K562 (cell line): ENCODE measurements at regions not wholly inside any gene's neighbourhood (a gene's known extent, or its start where the extent isn't known, plus 50 kb on each side); places are given as distances from the start of the nearest gene placed in this dataset.

Experiments used
- ATAC-seq: fragments of 200-7000 bp; cut with Tn5 transposase; 3 replicates; pipeline ENCODE4 v1.9.1; 2020; ENCODE audit warnings: moderate library complexity
- BruUV-seq: library from RNA; stranded (reverse); fragments of 400-500 nt; replicated peaks from 2 replicates; lab custom pipeline; 2021; lab: Mats Ljungman, UMichigan
- CTCF ChIA-PET: fragments of 300-600 bp; formaldehyde crosslinking; extraction: SDS; loops from one replicate; lab custom pipeline; 2021; ENCODE audit warnings: low intra/inter-chr PET ratio; lab: Yijun Ruan, JAX
- POLR2A ChIA-PET: fragments of 300-600, 350-650 bp; sonication (Branson Sonifier 250); formaldehyde crosslinking; extraction: SDS; loops from one replicate; lab custom pipeline; 2021; ENCODE audit warnings: antibody characterized with exemption, inconsistent platforms; lab: Yijun Ruan, JAX
- DNase-seq, 4 experiments: peaks; one replicate each; pipeline versions ENCODE4 v3.0.0 to v3.0.0-alpha.2; 2011 to 2018; ENCODE audit warnings: low spot score in 3 of 4, mixed read lengths in 3 of 4; ENCODE audit errors: extremely low read depth in 1 of 4
- FAIRE-seq: peaks from 2 replicates; lab custom pipeline; 2011; peaks lifted over from hg19 to GRCh38; lab: Jason Lieb, UNC
- H2AFZ ChIP-seq: 2 replicates; pipeline ENCODE4 v1.6.0; 2011; ENCODE audit warnings: low read depth, low read length, control low read depth, inconsistent platforms
- H3K27ac ChIP-seq: fragments of 200-600 bp; 3 replicates; pipeline ENCODE4 v1.8.0; 2011; ENCODE audit warnings: low read depth, mild to moderate bottlenecking, control low read depth, inconsistent platforms, low read length, moderate library complexity, mixed read lengths; ENCODE audit errors: extremely low read depth
- H3K27me3 ChIP-seq, 2 experiments: fragments of 300-600 bp in 1 of 2; 2 replicates in 1 of 2; 3 replicates in 1 of 2; pipeline versions ENCODE4 v1.6.0 to v1.8.0; 2011; ENCODE audit warnings: inconsistent platforms in 2 of 2, low read length in 2 of 2, mild to moderate bottlenecking in 1 of 2, mixed read lengths in 1 of 2, moderate library complexity in 1 of 2; ENCODE audit not compliant: control insufficient read depth in 2 of 2, insufficient read depth in 2 of 2
- H3K36me3 ChIP-seq: fragments of 300-600 bp; 3 replicates; pipeline ENCODE4 v1.8.0; 2011; ENCODE audit warnings: mild to moderate bottlenecking, low read length, inconsistent platforms; ENCODE audit not compliant: control insufficient read depth, insufficient read depth
- H3K4me1 ChIP-seq, 2 experiments: fragments of 200-600 bp in 1 of 2; replicated peaks in 1 of 2; 2 replicates in 1 of 2; 3 replicates in 1 of 2; pipeline versions ENCODE4 v1.5.1 to v1.8.0; 2011; ENCODE audit warnings: inconsistent platforms in 2 of 2, low read length in 2 of 2, mild to moderate bottlenecking in 1 of 2, mixed read lengths in 1 of 2, moderate library complexity in 1 of 2; ENCODE audit not compliant: control insufficient read depth in 2 of 2, insufficient read depth in 2 of 2
- H3K4me2 ChIP-seq: 2 replicates; pipeline ENCODE4 v1.6.1; 2011; ENCODE audit warnings: low read length, control low read depth, inconsistent platforms, mixed read lengths; ENCODE audit not compliant: insufficient read depth
- H3K4me3 ChIP-seq: fragments of 200-600 bp; sonication (generic), shearing (Covaris generic); 2 replicates; pipeline ENCODE4 v1.5.1; 2016; ENCODE audit warnings: control low read depth, inconsistent platforms
- H3K79me2 ChIP-seq: fragments of 200-600 bp; 3 replicates; pipeline ENCODE4 v1.8.0; 2011; ENCODE audit warnings: low read length, inconsistent platforms; ENCODE audit not compliant: control insufficient read depth, insufficient read depth
- H3K9ac ChIP-seq, 2 experiments: 2 replicates each; pipeline versions ENCODE4 v1.6.0 to v1.6.1; 2011; ENCODE audit warnings: low read depth in 2 of 2, low read length in 2 of 2, control low read depth in 1 of 2, inconsistent platforms in 1 of 2, mild to moderate bottlenecking in 1 of 2, mixed read lengths in 1 of 2; ENCODE audit not compliant: insufficient read depth in 1 of 2
- H3K9me1 ChIP-seq: one replicate; pipeline ENCODE4 v1.6.0; 2011; ENCODE audit warnings: inconsistent platforms, mild to moderate bottlenecking, low read length, moderate library complexity; ENCODE audit not compliant: control insufficient read depth, insufficient read depth
- H3K9me3 ChIP-seq: replicated peaks from 2 replicates; pipeline ENCODE4 v1.5.1; 2011; ENCODE audit warnings: low read depth, low read length, inconsistent platforms; ENCODE audit not compliant: control insufficient read depth, insufficient read depth
- H4K20me1 ChIP-seq: replicated peaks from 2 replicates; pipeline ENCODE4 v1.6.1; 2011; ENCODE audit warnings: low read length, inconsistent platforms, mixed read lengths; ENCODE audit not compliant: control insufficient read depth, insufficient read depth
- CBFA2T3 ChIP-seq: fragments of 450-650 bp; IDR thresholded peaks from 2 replicates; pipeline ENCODE4 v1.6.1; 2017
- KLF10 ChIP-seq: fragments of 250-450 bp; sonication (Bioruptor Pico); IDR thresholded peaks from 2 replicates; pipeline ENCODE4 v1.6.1; 2021; ENCODE audit warnings: matching md5 sums
- ZNF512 ChIP-seq: IDR thresholded peaks from 2 replicates; pipeline ENCODE4 v1.6.1; 2016; ENCODE audit warnings: missing genetic modification characterization, missing compliant biosample characterization
- ZSCAN32 ChIP-seq: fragments of 450-650 bp; formaldehyde crosslinking; IDR thresholded peaks from 2 replicates; pipeline ENCODE4 v1.4.0; 2020; ENCODE audit warnings: mild to moderate bottlenecking, moderate library complexity
- WGBS: fragments of 100-300 bp; shearing (Covaris generic); methylation state at CpG from one replicate; pipeline ENCODE4 v1.1.6; 2016; ENCODE audit warnings: low coverage, mixed read lengths; ENCODE audit not compliant: insufficient coverage; ENCODE audit errors: missing lambda C conversion rate; 5-methylcytosine and 5-hydroxymethylcytosine counted together
- in situ Hi-C: fragments of 300-500 bp; cut with MboI; formaldehyde crosslinking; loops from 4 replicates; pipeline ENCODE4 v1.15.0; 2018; ENCODE audit warnings: inconsistent platforms, mixed read lengths
- intact Hi-C: fragments of 100-400 bp; cut with micrococcal nuclease; formaldehyde crosslinking; loops from 2 replicates; pipeline ENCODE4 v1.14.2; 2022
- TF ChIP-seq, protein P1 (sequence below), 2 experiments: fragments of 450-650 bp in 1 of 2; sonication (generic) in 1 of 2; formaldehyde crosslinking in 1 of 2; IDR thresholded peaks; 2 replicates each; pipeline versions ENCODE4 v1.7.1 to v1.9.0; 2016 to 2022; ENCODE audit warnings: inconsistent platforms in 1 of 2, mild to moderate bottlenecking in 1 of 2, missing genetic modification reagents in 1 of 2

DNA sequence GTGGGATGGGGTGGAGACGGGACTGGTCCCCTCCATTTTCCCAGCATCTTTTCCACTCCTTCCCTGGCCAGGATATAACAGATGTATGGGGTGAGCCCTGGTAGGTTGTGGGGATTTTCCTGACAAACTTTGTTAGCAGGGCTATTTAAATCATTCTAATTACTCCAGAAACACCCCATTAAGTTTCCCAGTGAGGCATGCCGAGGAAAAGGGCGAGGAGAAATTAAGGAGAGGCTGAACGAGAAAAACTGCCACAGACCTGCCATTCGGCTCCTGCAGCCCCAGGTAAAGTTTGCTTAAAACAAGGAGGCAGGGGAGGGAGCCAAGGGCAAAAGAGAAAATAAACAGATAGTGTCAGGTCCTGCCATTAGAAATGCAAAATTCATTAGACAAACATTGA, 428.2 kb downstream of the BUD13 start:
- no peaks in the 10 kb centered on the region for H4K20me1 ChIP-seq
- H3K4me2 ChIP-seq, result no peak overlapping the region
- no peaks in the 10 kb centered on the region; a peak in 1 of 5 replicates for H3K4me1 ChIP-seq
- TF ChIP-seq ZSCAN32 (no peak), KLF10 (no peak), ZNF512 (no peak), CBFA2T3 (no peak)
- TF ChIP-seq, protein P1, sequence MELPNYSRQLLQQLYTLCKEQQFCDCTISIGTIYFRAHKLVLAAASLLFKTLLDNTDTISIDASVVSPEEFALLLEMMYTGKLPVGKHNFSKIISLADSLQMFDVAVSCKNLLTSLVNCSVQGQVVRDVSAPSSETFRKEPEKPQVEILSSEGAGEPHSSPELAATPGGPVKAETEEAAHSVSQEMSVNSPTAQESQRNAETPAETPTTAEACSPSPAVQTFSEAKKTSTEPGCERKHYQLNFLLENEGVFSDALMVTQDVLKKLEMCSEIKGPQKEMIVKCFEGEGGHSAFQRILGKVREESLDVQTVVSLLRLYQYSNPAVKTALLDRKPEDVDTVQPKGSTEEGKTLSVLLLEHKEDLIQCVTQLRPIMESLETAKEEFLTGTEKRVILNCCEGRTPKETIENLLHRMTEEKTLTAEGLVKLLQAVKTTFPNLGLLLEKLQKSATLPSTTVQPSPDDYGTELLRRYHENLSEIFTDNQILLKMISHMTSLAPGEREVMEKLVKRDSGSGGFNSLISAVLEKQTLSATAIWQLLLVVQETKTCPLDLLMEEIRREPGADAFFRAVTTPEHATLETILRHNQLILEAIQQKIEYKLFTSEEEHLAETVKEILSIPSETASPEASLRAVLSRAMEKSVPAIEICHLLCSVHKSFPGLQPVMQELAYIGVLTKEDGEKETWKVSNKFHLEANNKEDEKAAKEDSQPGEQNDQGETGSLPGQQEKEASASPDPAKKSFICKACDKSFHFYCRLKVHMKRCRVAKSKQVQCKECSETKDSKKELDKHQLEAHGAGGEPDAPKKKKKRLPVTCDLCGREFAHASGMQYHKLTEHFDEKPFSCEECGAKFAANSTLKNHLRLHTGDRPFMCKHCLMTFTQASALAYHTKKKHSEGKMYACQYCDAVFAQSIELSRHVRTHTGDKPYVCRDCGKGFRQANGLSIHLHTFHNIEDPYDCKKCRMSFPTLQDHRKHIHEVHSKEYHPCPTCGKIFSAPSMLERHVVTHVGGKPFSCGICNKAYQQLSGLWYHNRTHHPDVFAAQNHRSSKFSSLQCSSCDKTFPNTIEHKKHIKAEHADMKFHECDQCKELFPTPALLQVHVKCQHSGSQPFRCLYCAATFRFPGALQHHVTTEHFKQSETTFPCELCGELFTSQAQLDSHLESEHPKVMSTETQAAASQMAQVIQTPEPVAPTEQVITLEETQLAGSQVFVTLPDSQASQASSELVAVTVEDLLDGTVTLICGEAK (IDR thresholded peaks at IDR 0.05), result no peak
- TF ChIP-seq, protein P1 (CRISPR knock-in tag; IDR thresholded peaks at IDR 0.05), result no peak
- no peak overlapping the region for H3K4me3 ChIP-seq
- intact Hi-C loops (no loop called here), in situ Hi-C loops (no loop called here)
- ChIA-PET POLR2A (no interaction called here), CTCF (no interaction called here)
- H3K27me3 ChIP-seq, result peaks cover 0 to 16% of the 10 kb centered on the region in 2 experiments; a peak in 3 of 5 replicates
- WGBS, result 0% methylated on average over 5 of the region's 5 CpGs
- H3K36me3 ChIP-seq, result no peaks in the 10 kb centered on the region
- no peak for ATAC-seq
- no peaks in the 10 kb centered on the region for H3K79me2 ChIP-seq
- H3K27ac ChIP-seq, result no peak overlapping the region
- no peak for FAIRE-seq
- H3K9ac ChIP-seq, result no peak overlapping the region
- H3K9me3 ChIP-seq, result no peaks in the 10 kb centered on the region
- H3K9me1 ChIP-seq, result no peaks in the 10 kb centered on the region
- no peak overlapping the region for H2AFZ ChIP-seq
- BruUV-seq, result no TSS peak
- no peak for DNase-seq
